IMR-90 (cell line): ENCODE measurements at regions not wholly inside any gene's neighbourhood (a gene's known extent, or its start where the extent isn't known, plus 50 kb on each side); places are given as distances from the start of the nearest gene placed in this dataset.

Source experiments
- ATAC-seq: fragments of 200-7000 bp; cut with Tn5 transposase; 2 replicates; pipeline ENCODE4 v1.9.1; 2020; ENCODE audit warnings: low read depth, mild to moderate bottlenecking, moderate library complexity
- BruUV-seq: library from RNA; stranded (reverse); fragments of 400-500 nt; replicated peaks from 2 replicates; lab custom pipeline; 2021; lab: Mats Ljungman, UMichigan
- CTCF ChIA-PET: fragments of 300-600 bp; formaldehyde crosslinking; extraction: SDS; loops from one replicate; lab custom pipeline; 2021; ENCODE audit warnings: antibody characterized with exemption; lab: Yijun Ruan, JAX
- POLR2A ChIA-PET: fragments of 300-600 bp; sonication (Branson Sonifier 250); formaldehyde crosslinking; loops from one replicate; lab custom pipeline; 2022; ENCODE audit warnings: antibody characterized with exemption; ENCODE audit not compliant: unreplicated experiment; lab: Charles Lee
- DNase-seq: peaks from one replicate; pipeline ENCODE4 v3.0.0; 2013
- H2AFZ ChIP-seq: replicated peaks from 2 replicates; pipeline ENCODE3; 2013; ENCODE audit warnings: low read length, mild to moderate bottlenecking; ENCODE audit not compliant: poor library complexity
- H2AK5ac ChIP-seq: 2 replicates; pipeline ENCODE4 v1.6.1; 2013; ENCODE audit warnings: low read depth, low read length, inconsistent platforms
- H2AK9ac ChIP-seq: replicated peaks from 2 replicates; pipeline ENCODE3; 2013; ENCODE audit warnings: mild to moderate bottlenecking, low read depth, low read length, moderate library complexity; ENCODE audit not compliant: poor library complexity
- H2BK120ac ChIP-seq: 2 replicates; pipeline ENCODE4 v1.6.1; 2013; ENCODE audit warnings: low read depth, low read length, inconsistent platforms
- H2BK15ac ChIP-seq: 3 replicates; pipeline ENCODE4 v1.6.1; 2013; ENCODE audit warnings: low read depth, low read length, inconsistent platforms
- H2BK20ac ChIP-seq: 2 replicates; pipeline ENCODE4 v1.6.1; 2013; ENCODE audit warnings: low read depth, mild to moderate bottlenecking, inconsistent platforms, low read length, moderate library complexity
- H2BK5ac ChIP-seq: 2 replicates; pipeline ENCODE4 v1.6.1; 2013; ENCODE audit warnings: mild to moderate bottlenecking, low read depth, low read length, inconsistent platforms; ENCODE audit not compliant: poor library complexity, severe bottlenecking
- H3K14ac ChIP-seq: replicated peaks from 2 replicates; pipeline ENCODE4 v1.6.1; 2013; ENCODE audit warnings: low read depth, low read length, inconsistent platforms
- H3K18ac ChIP-seq: 2 replicates; pipeline ENCODE4 v1.6.1; 2013; ENCODE audit warnings: low read depth, low read length, control low read depth
- H3K23ac ChIP-seq: 2 replicates; pipeline ENCODE4 v1.6.1; 2013; ENCODE audit warnings: low read depth, low read length, inconsistent platforms
- H3K27ac ChIP-seq: 2 replicates; pipeline ENCODE4 v1.5.1; 2013; ENCODE audit warnings: mild to moderate bottlenecking, control low read depth, low read length; ENCODE audit not compliant: insufficient read depth
- H3K27me3 ChIP-seq: 2 replicates; pipeline ENCODE4 v1.6.1; 2013; ENCODE audit warnings: low read length; ENCODE audit not compliant: control insufficient read depth, insufficient read depth
- H3K36me3 ChIP-seq: 2 replicates; pipeline ENCODE4 v1.6.1; 2013; ENCODE audit warnings: low read length, mixed read lengths; ENCODE audit not compliant: control insufficient read depth, insufficient read depth
- H3K4ac ChIP-seq: 2 replicates; pipeline ENCODE4 v1.6.1; 2013; ENCODE audit warnings: low read depth, low read length, inconsistent platforms
- H3K4me1 ChIP-seq: 2 replicates; pipeline ENCODE4 v1.6.1; 2013; ENCODE audit warnings: low read length, mixed read lengths; ENCODE audit not compliant: control insufficient read depth, insufficient read depth
- H3K4me2 ChIP-seq: 2 replicates; pipeline ENCODE4 v1.6.1; 2013; ENCODE audit warnings: low read depth, mild to moderate bottlenecking, control low read depth, low read length, moderate library complexity
- H3K4me3 ChIP-seq: 2 replicates; pipeline ENCODE4 v1.5.1; 2013; ENCODE audit warnings: low read depth, mild to moderate bottlenecking, control low read depth, low read length, moderate library complexity; ENCODE audit not compliant: insufficient read depth
- H3K56ac ChIP-seq: 2 replicates; pipeline ENCODE4 v1.6.1; 2013; ENCODE audit warnings: low read length, inconsistent platforms; ENCODE audit not compliant: insufficient read depth; ENCODE audit errors: extremely low read depth
- H3K79me1 ChIP-seq, 2 experiments: 2 replicates each; pipeline ENCODE4 v1.6.1; 2013; ENCODE audit warnings: low read length in 2 of 2, inconsistent platforms in 1 of 2, low read depth in 1 of 2
- H3K9ac ChIP-seq: 2 replicates; pipeline ENCODE4 v1.6.1; 2013; ENCODE audit warnings: low read depth, low read length, control low read depth
- H3K9me1 ChIP-seq: 2 replicates; pipeline ENCODE4 v1.6.1; 2013; ENCODE audit warnings: low read length, inconsistent platforms; ENCODE audit not compliant: insufficient read depth
- H3K9me3 ChIP-seq: 2 replicates; pipeline ENCODE4 v1.6.1; 2013; ENCODE audit warnings: low read length; ENCODE audit not compliant: control insufficient read depth, insufficient read depth
- H4K20me1 ChIP-seq: 2 replicates; pipeline ENCODE4 v1.6.1; 2013; ENCODE audit warnings: low read length, inconsistent platforms; ENCODE audit not compliant: insufficient read depth
- H4K5ac ChIP-seq: 2 replicates; pipeline ENCODE4 v1.6.1; 2013; ENCODE audit warnings: mild to moderate bottlenecking, low read depth, low read length, control low read depth
- H4K8ac ChIP-seq, 2 experiments: 2 replicates each; pipeline ENCODE4 v1.6.1; 2013; ENCODE audit warnings: low read depth in 2 of 2, low read length in 2 of 2, control low read depth in 1 of 2, inconsistent platforms in 1 of 2
- H4K91ac ChIP-seq: 2 replicates; pipeline ENCODE4 v1.6.1; 2013; ENCODE audit warnings: low read depth, low read length, inconsistent platforms; ENCODE audit not compliant: insufficient read depth
- CEBPB ChIP-seq: IDR thresholded peaks from 2 replicates; pipeline ENCODE4 v1.6.1; 2012; ENCODE audit warnings: low read depth, low read length, improper control_type of control experiment
- RFX5 ChIP-seq: IDR thresholded peaks from 2 replicates; pipeline ENCODE4 v1.8.0; 2012; ENCODE audit warnings: low read depth, mild to moderate bottlenecking, low read length, moderate library complexity
- WGBS, 2 experiments: methylation state at CpG; one replicate each; pipeline versions ENCODE4 v1.1.5 to v1.1.7; 2013; ENCODE audit warnings: missing lambda C conversion rate in 2 of 2; ENCODE audit not compliant: insufficient read length in 1 of 2; ENCODE audit errors: extremely low coverage in 2 of 2; 5-methylcytosine and 5-hydroxymethylcytosine counted together
- dilution Hi-C: fragments of 300-500 bp; cut with HindIII; formaldehyde crosslinking; loops from one replicate; pipeline ENCODE4 v1.14.3; 2018; ENCODE audit warnings: low sequenced_read_pairs; ENCODE audit not compliant: unreplicated experiment
- in situ Hi-C: fragments of 300-500 bp; cut with MboI; formaldehyde crosslinking; loops from 3 replicates; pipeline ENCODE4 v1.14.3; 2019; ENCODE audit warnings: low sequenced_read_pairs, inconsistent platforms, mixed read lengths
- intact Hi-C: fragments of 100-400 bp; cut with micrococcal nuclease; formaldehyde crosslinking; loops from 2 replicates; pipeline ENCODE4 v1.10.0; 2022

- in situ Hi-C loops = no loop called here
- no CpG with 5 or more reads among the region's 3 CpGs for WGBS, 2 experiments
- H3K9ac ChIP-seq = no peak overlapping the region
- H2AK9ac ChIP-seq = peak overlapping the region; percentile 29
- H4K91ac ChIP-seq = peak overlapping the region; percentile 81
- DNase-seq = peak; percentile 50
- intact Hi-C loops = no loop called here
- H3K27ac ChIP-seq = peak overlapping the region; percentile 34; the same call in 1 of the 2 replicates
- TF ChIP-seq CEBPB (0 out of 2 replicates have a peak, but pooled peaks have one; percentile 5), RFX5 (no peak)
- peak overlapping the region; percentile 2; the same call in 1 of the 2 replicates for H3K23ac ChIP-seq
- H2BK20ac ChIP-seq = peak overlapping the region; percentile 93
- no peaks in the 10 kb centered on the region for H3K36me3 ChIP-seq
- H3K56ac ChIP-seq = no peak overlapping the region
- H4K5ac ChIP-seq = peak overlapping the region; percentile 58; the same call in 1 of the 2 replicates
- ChIA-PET POLR2A (no interaction called here), CTCF (interaction anchor here (0.9 to 1.5 kb wide), 2 partner anchors 32 to 57 kb away, joined by 3 to 6 read pairs; no protein-coding TSS in a partner anchor)
- no peak overlapping the region for H3K4me3 ChIP-seq
- peak overlapping the region; percentile 93 for H2BK120ac ChIP-seq
- no peaks in the 10 kb centered on the region for H4K20me1 ChIP-seq
- peak; percentile 34 for ATAC-seq
- H3K27me3 ChIP-seq = no peaks in the 10 kb centered on the region
- peak overlapping the region; percentile 26; the same call in 1 of the 2 replicates for H3K14ac ChIP-seq
- no peak overlapping the region for H2AK5ac ChIP-seq
- no peaks in the 10 kb centered on the region for H3K9me3 ChIP-seq
- no peaks in the 10 kb centered on the region for H3K79me1 ChIP-seq
- H2AFZ ChIP-seq = peak overlapping the region; percentile 54
- dilution Hi-C loops = no loop called here
- peaks cover 9% of the 10 kb centered on the region for H3K9me1 ChIP-seq
- H3K4me1 ChIP-seq = peaks cover 18% of the 10 kb centered on the region
- peak overlapping the region; percentile 80 for H3K4ac ChIP-seq
- no peak overlapping the region for H3K4me2 ChIP-seq
- no TSS peak for BruUV-seq
- H4K8ac ChIP-seq = peak overlapping the region; percentile 27 to 59; a peak in 3 of 4 replicates
- peak overlapping the region; percentile 74; the same call in 2 of the 3 replicates for H2BK15ac ChIP-seq
- H3K18ac ChIP-seq = peak overlapping the region; percentile 96
- H2BK5ac ChIP-seq = peak overlapping the region; percentile 42
Observed at GRCh38 chr2:217656316-217656715, 346.5 kb downstream of the TNS1 start.
